GM18867 (cell line): ENCODE measurements at regions not wholly inside any gene's neighbourhood (a gene's known extent, or its start where the extent isn't known, plus 50 kb on each side); places are given as distances from the start of the nearest gene placed in this dataset.

Source experiments
- ATAC-seq: cut with Tn5 transposase; IDR thresholded peaks from one replicate; pipeline ENCODE4 v1.9.1; 2021; ENCODE audit warnings: mild to moderate bottlenecking, moderate library complexity; ENCODE audit not compliant: unreplicated experiment

DNA sequence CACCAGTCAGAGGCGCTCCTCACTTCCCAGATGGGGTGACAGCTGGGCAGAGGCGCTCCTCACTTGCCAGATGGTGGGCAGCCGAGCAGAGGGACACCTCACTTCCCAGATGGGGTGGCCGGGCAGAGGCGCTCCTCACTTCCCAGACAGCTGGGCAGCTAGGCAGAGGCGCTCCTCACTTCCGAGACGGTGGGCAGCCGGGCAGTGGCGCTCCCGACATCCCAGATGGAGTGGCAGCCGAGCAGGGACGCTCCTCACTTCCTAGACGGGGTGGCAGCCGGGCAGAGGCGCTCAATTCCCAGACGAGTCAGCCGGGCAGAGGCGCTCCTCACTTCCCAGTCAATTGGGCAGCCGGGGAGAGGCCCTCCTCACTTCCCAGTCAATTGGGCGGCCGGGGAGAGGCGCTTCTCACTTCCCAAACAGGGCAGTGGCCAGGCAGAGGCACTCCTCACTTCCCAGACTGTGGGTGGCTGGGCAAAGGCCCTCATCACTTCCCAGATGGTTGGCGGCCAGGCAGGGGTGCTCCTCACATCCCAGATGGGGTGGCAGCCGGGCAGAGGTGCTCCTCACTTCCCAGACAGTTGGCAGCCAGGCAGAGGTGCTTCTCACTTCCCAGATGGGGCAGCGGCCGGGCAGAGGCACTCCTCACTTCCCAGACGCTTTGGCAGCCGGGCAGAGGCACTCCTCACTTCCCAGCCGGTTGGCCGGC lies 143.8 kb upstream of the ARID2 start:
- no peak for ATAC-seq

DNA sequence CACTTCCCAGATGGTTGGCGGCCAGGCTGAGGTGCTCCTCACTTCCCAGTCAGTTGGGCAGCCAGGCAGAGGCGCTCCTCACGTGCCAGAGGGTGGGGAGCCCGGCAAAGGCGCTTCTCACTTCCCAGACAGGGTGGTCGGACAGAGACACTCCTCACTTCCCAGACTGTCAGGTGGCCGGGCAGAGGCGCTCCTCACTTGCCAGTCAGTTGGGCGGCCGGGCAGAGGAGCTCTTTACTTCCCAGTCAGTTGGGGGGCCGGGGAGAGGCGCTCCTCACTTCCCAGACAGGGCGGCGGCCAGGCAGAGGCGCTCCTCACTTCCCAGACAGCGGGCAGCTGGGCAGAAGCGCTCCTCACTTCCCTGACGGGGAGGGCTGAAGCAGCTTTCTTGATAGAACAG lies 143.0 kb upstream of the ARID2 start:
- no peak for ATAC-seq

DNA sequence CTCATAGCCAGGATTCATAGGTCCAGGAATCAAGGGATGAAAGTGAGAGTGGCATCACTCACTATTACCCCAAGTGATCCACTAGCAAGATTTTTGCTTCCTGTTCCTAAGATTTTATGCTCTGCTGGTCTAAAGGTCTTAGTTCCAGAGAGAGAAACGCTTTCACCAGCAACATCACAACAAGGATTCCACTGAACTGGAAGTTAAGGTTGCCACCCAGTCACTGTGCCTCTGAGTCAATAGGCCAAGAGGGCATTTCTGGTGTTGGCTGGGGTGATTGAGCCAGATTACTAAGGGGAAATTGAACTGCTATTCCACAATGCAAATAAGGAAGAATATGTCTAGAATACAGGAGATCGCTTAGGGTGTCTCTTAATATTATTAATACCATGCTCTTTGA lies 142.5 kb upstream of the ARID2 start:
- no peak for ATAC-seq

DNA sequence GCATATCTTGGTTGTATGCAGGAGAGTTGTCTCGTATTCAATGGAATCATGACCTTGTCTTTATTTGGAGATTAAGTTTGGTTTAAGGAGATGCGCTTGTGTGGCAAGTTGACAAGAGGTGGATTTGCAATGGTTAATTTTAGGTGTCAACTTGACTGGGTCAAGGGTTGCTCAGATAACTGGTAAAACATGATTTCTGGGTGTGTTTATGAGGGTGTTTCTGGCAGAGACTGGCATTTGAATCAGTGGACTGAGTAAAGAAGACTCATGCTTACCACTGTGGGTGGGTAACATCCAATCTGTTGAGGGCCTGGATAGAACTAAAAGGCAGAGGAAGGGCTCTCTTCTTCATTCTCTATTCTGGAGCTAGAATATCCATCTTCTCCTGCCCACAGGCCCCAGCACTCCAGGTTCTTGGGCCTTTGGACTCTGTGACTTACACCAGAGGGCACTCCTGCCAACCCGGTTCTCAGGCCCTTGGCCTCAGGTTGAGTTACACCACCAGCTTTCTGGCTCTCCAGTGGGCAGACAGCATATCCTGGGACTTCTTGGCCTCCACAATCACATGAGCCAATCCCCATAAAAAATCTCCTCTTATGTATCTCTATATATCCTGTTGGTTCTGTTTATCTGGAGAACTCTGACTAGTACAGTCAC lies 141.5 kb upstream of the ARID2 start:
- ATAC-seq = no peak

DNA sequence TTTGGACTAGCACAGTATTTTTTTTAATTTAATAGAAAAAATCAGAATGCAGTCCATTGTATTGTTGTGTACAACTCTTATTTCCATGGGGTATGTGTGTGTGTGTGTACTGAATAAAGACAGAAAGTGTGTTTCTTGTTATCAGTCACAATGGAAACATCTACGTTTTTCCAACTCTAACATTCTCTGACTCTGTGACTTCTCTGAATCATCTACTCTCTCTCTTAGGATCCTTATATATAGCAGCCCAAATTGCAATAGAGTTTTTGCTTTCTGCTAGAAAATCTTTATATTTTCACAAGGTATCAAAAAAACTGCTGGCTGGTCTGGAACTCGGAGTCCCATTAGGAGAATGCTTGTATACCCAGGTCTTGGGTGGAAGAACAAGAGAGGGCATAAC lies 138.9 kb upstream of the ARID2 start:
- ATAC-seq = no peak

DNA sequence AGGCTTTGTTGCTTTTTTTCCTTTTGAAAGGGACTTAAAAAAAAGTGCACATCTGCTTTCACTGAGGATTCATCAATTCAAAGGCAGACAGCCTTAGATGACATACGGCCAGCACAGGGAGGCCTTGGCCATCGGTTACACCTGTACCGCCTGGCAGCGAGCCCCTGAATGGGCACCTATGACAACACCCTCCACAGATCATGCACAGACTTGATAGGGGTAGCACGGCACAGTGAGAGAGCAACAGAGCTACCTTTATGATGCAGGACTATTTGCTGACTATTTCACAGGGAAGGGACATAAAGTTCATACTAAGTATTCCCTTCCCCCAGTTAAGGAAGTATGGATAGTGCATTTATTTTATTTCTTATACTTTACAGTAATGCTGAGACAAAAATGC lies 137.9 kb upstream of the ARID2 start:
- no peak for ATAC-seq

DNA sequence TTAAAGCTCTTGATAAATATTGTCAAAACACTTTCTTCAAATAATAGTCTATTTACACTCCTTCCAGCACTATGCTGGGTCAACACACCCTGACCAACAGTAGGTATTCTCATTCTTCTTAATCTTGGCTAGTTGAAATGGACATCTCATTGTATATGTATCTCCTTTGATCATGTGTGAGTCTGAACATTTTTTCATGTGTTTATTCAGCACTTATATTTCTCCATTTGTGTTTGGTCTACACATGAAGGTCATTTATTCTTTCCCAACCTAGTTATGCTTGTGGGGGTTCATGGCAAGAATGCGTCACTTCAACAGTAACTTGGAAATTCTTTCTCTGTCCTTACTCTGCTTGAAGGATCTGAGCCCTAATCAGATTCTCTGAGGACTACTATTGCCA lies 133.1 kb upstream of the ARID2 start:
- ATAC-seq = no peak

DNA sequence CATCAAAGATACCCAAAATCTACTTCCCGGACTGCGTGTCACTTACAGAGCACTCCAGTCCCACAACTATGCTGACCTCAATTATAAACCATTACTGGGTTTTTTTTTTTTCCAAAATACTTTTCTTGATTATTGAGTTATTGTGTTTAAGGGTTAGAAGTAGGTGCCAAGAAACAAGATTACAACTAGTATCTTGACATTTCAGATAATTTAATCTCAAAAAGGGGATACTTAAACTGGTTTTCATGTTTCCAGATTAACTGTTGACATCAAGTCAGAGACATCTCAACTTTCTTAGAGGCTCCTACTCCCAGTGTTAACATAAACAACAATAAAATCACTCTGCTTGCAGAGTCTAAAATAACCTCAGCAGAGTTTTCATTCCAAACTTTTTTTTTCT lies 131.2 kb upstream of the ARID2 start:
- ATAC-seq = no peak

DNA sequence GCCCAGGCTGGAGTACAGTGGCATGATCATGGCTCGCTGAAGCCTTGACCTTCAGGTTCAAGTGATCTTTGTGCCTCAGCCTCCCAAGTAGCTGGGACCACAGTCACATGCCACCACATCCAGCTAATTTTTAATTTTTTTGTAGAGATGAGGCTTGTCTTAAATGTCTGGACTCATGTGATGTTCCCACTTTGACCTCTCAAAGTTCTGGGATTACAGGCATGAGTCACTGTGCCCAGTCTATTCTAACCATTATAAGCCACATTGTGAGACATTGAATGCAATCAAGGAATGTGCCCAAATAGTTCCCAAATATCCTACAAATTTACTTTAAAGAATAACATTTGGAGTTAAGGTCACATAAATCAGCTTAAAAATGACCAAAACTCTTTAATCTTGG lies 130.7 kb upstream of the ARID2 start:
- no peak for ATAC-seq

DNA sequence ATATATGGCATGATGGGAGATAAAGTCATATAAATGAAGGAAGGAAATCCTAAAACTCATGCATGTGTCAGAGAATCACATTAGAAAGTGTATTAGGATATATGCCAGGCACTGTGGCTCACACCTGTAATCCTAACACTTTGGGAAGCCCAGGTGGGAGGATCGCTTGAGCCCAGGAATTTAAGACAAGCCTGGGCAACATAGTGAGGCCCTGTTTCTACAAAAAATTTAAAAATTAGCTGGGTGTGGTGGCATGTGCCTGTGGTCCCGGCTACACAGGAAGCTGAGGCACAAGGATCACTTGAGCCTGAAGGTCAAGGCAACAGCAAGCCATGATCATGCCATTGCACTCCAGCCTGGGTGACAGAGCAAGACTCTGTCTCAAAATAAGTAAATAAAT lies 130.3 kb upstream of the ARID2 start:
- no peak for ATAC-seq

DNA sequence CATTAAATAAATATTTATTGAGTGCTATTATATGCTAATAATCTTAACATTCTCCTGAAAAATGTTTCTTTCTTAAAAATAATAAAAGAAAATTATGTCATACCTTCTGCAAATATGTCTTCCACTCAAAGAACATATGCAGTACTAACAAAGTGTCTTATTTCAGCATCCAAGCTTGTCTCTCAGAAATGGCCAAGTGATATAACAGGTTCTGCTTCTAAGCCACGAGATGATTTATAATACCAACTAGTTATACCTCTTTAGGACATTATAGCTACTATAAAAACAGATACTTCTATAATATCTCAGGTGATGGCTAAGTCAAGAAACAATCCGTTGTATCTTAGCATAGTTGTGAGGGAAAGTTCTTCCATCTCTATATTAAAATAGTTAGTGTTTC lies 128.1 kb upstream of the ARID2 start:
- ATAC-seq = no peak

DNA sequence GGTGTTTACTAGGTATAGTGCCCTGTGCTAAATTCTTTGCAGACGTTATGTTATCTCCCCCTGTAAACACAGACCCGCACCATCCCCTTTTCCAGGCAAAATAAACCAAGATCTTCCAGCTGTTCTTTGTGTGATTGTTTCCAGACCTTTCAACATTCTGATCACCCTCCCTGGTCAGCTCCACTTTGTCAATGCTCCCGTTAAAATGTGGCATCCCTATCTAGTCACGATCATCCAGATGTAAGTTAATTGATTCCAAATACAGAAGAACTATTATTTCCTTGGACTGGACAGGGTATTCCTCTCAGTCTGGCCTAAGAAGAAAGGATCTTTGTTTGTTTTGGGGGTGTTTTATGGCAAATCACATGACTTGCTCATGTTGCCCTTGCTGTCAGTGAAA lies 127.6 kb upstream of the ARID2 start:
- ATAC-seq = no peak

DNA sequence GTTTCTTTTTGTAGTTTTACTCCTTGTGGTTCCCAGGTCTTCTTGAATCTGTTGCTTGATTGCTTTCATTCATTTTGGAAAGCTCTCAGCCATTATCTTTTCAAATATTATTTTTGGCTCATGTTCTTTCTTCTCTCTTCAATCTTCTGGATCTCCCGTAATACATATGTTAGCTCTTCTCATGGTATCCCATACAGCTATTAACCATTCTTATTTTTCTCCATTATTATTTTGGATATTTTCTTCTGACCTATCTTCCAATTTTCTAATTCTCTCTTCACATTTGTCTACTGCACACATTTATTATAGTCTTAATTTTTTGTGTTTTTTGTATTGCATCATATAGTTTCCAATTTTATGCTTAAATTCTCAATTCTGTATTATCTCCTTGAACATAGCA lies 123.9 kb upstream of the ARID2 start:
- ATAC-seq = no peak

DNA sequence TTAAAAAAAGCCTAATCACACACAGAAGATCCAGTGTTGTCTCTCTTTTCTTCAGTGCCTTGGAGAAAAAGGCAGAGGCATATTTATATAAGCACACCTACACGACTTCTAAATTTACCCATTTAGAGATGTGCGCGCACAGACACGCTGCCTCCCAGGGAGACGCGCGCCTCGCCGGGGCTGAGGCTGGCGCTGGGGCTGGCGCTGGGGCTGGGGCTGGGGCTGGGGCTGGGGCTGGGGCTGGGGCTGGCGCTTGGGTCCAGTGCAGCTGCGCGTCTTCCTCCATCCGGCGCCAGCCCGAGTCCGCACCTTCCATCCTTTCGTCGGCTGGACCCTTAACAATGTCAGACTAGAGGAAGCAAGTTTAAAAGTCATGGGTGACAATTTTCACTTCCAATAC lies 118.4 kb upstream of the ARID2 start:
- no peak for ATAC-seq

DNA sequence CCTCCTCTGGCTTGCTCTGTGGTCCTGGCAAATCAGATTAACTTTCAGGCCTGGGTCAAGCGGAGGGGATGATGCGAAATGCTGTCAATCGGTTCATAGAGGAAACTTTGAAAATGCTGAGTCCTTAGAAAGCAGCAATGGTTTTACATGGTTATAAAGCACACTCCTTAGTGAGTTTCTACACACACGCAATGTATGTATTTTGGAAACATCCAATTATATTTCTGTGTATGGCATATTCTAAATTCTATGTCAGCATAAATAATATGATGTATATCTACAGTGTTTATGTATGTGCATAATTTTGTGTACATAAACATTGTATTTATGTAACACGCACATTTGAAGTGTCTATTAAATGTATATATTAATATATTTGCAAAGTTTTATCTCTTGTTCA lies 118.0 kb upstream of the ARID2 start:
- no peak for ATAC-seq

DNA sequence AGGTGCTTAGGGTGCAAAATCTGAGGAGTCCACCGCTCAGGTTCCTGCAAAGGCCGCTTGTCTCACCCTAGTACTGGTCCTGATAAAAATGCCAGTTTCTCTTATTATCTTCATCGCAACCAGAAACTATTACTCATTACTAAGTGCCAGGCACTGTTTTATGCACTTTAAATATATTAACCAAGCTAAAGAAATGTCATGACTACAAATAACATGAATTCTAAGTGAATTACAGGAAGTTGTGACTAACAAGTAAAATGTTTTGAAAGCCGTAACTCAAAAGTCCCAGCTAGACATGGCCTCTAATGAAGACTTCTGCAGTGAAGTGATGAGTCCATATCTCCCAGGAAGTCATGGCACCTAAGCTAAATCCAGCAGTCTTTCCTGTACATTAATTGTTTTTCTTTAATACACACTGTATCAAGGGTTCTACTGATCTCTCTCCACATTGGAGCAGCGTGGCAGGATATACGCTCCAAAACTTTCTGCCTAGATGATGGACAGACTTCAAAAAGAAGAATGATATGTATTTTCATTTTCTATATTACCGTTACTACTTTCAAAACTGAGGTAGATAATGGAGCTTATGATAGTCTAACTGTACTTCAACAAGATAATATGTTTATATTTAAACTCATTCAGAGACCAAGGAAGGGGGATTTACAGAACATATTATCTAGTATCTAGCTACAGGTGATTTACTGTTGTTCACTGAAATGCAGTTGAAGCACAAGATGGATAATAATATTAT lies 117.3 kb upstream of the ARID2 start:
- no peak for ATAC-seq

DNA sequence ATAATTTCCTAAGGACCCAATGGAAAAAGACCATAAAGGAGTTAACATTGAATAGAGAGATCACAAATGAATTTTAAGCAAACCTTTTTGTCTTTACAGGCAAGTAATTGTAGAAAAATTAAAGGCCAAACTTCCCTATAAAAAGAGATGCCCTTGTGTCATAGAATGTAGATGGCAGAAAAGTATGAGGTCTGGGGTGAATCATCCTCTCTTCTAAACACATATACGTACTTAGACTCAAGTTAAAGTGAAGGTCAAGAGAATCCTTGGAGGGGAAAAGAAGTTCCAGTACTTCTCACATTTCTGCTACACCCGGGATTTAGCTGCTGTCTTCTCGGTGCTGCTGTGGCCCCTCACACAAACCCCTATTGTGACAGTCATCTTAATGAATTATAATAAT lies 116.2 kb upstream of the ARID2 start:
- ATAC-seq = no peak

DNA sequence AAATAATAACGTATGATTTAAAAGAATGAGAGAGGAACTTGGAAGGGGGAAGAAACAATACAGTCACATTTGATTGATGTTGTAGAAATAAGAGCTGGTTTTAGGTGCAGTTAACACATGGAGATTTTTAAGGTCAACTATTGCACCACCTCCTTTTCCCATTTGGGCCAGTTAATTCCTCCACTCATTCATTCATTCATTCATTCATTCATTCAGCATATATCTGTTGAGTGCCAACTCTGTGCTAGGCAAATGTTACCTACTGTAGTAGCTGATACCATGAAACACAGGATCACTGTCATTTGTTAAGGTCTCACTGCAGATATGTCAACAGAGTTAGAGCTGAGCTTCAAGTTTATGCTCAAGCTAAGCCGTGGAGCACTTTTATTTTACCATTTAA lies 115.7 kb upstream of the ARID2 start:
- ATAC-seq = no peak

DNA sequence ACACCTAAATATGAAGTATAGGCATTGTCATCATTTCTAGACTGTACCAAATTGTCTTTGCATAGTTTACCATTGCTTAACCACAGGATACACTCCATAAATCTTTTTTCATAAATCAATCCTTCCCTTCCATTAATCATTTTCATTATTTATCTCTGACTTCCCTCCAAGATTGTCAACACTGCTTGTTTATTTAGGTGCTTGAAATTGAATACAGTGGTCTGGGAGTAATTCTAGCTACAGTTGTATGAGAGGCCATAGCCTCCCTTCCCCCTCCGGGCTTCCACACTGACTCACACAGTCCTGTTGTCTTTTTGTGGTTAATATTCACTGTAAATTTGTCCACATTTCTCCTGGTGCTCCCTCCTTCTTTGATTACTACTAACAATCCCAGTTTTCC lies 114.2 kb upstream of the ARID2 start:
- ATAC-seq = no peak

DNA sequence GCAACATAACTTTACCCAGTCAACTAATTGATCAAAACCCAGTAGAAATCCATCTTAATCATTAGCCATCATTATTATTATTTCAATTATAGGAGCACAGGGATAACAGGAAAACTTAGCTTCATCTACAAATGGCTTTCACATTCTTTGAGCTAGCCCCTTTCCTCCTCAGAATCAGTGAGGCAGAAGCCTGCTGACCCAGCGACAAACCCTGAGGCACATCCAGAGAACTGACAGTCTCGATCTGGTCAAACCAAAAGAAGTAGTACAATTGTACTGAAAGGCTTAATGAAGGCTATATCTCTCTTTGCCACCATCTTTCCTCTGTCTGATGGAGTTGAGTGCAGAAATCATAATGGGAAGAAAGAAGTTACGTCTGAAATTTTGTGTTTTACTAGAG lies 109.8 kb upstream of the ARID2 start:
- ATAC-seq = no peak

DNA sequence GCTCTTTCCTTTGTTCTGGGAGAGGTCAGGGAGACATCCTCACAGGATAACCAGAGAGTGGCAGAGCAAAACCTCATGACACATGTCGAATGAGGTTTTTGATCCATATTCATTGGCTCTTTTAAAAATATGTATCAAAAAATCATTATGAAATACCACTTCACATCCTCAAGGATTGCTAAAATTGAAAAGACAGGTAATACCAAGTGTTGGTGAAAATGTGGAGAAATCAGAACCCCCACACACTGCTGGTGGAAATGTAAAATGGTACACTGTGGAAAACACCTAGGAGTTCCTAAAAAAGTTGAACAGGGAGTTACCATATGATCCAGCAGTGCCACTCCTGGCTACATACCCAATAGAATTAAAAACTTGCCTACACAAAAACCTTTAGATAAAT lies 107.8 kb upstream of the ARID2 start:
- ATAC-seq = no peak

DNA sequence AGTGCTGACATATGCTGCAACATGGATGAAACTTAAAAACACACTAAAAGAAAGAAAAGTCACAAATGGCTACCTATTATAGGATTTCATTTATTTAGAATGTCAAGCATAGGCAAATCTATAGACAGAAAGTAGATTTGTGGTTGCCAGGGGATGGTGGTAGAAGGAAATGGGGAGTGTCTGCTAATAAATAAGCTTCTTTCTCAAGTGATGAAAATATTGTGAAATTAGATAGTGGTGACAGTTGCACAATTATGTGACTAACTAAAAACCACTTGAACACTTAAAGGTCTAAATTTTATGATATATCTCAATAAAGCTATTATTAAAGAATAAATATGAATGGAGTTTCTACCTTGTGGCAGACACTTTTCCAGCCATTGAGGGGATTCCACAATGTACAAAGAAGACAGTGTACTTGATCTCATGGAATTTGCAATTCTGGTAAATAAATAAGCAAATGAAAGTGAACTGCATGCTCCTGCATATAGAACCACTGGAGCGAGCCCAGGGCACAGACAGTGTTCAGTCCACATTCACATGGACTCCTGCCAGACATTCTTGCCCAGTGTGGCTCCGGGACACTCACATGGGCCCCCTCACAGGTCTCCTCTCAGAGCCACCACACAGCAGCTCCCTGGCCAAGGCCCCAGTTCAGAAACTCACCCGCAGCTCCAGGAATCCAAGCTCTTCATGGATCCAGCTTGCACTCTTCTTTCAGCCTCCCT lies 107.1 kb upstream of the ARID2 start:
- no peak for ATAC-seq
